ENCODE measurements at regions not wholly inside any gene's neighbourhood (a gene's known extent, or its start where the extent isn't known, plus 50 kb on each side); places are given as distances from the start of the nearest gene placed in this dataset.

DNA sequence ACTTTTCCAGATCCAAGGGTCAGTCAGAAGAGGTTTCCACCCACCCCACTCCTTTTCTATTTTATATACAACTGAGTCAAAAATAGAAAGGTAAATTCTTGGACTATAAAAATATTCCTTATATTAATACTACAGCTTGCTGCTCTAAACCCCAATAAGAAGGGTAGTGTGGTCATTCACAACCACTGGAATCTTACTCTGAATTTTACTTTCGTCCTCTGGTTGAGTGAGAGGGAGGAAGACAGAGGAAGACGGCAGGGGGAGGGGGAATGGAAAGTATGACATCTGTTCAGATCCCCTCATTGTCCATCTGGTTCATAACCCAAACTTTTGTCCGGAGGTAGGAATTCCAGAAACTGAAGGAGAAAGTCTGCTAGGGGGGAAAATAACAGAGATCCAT, 67.2 kb downstream of the MAF start:
- Histone ChIP-seq H3K27me3 (ENCODE audit: insufficient read depth, low read length, poor library complexity) (no peaks in the 10 kb centered on the region), H3K79me2 (ENCODE audit: insufficient read depth, low read length) (no peaks in the 10 kb centered on the region), H3K4me2 (ENCODE audit: insufficient read depth, low read length) (no peak overlapping the region), H3K9me3 (ENCODE audit: insufficient read depth, low read length, severe bottlenecking) (no peaks in the 10 kb centered on the region), H3K9ac (ENCODE audit: low read depth, low read length) (no peak overlapping the region), H3K4me3 (ENCODE audit: low read depth in 1 of 2, low read length in 2 of 2) (no peak overlapping the region), H3K36me3 (ENCODE audit: insufficient read depth, low read length) (no peaks in the 10 kb centered on the region), H2AFZ (ENCODE audit: low read depth, low read length) (no peak overlapping the region), H3K27ac (ENCODE audit: low read length) (no peak overlapping the region), H3K4me1 (ENCODE audit: insufficient read depth, low read length) (no peaks in the 10 kb centered on the region), H4K20me1 (ENCODE audit: insufficient read depth, low read length) (no peaks in the 10 kb centered on the region)
- no peak for ATAC-seq (ENCODE audit: insufficient read depth, low read depth)
- no peak for TF ChIP-seq EZH2 (IDR thresholded peaks at IDR 0.05; ENCODE audit: borderline replicate concordance, low read depth, low read length, severe bottlenecking)
- TF ChIP-seq, protein P1, sequence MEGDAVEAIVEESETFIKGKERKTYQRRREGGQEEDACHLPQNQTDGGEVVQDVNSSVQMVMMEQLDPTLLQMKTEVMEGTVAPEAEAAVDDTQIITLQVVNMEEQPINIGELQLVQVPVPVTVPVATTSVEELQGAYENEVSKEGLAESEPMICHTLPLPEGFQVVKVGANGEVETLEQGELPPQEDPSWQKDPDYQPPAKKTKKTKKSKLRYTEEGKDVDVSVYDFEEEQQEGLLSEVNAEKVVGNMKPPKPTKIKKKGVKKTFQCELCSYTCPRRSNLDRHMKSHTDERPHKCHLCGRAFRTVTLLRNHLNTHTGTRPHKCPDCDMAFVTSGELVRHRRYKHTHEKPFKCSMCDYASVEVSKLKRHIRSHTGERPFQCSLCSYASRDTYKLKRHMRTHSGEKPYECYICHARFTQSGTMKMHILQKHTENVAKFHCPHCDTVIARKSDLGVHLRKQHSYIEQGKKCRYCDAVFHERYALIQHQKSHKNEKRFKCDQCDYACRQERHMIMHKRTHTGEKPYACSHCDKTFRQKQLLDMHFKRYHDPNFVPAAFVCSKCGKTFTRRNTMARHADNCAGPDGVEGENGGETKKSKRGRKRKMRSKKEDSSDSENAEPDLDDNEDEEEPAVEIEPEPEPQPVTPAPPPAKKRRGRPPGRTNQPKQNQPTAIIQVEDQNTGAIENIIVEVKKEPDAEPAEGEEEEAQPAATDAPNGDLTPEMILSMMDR (IDR thresholded peaks at IDR 0.05; ENCODE audit: borderline replicate concordance, extremely low read depth, low read length, poor library complexity, severe bottlenecking), result no peak
- DNase-seq, result no peak

DNA sequence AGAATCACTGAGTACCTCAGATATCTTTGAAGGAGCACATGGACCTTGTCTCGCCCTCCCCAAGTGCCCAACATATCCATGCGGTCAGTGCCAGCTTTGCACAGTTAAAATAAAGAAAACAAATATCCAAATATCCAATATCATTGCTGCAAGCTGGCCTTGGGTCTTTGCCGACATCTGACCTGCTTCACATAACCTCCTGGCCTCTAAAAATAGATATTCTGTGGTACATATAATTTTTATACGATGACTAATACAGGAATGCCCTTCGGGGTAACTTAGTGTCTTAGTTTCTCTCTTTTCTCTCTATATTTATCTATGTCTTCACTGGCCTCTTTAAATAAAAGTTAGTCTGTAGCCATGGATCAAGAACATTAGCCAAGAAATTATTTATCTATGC, 67.8 kb downstream of the MAF start:
- TF ChIP-seq, protein P1 (IDR thresholded peaks at IDR 0.05; ENCODE audit: borderline replicate concordance, extremely low read depth, low read length, poor library complexity, severe bottlenecking), result no peak
- no peak for TF ChIP-seq EZH2 (IDR thresholded peaks at IDR 0.05; ENCODE audit: borderline replicate concordance, low read depth, low read length, severe bottlenecking)
- Histone ChIP-seq H2AFZ (ENCODE audit: low read depth, low read length) (no peak overlapping the region), H3K4me2 (ENCODE audit: insufficient read depth, low read length) (no peak overlapping the region), H3K36me3 (ENCODE audit: insufficient read depth, low read length) (no peaks in the 10 kb centered on the region), H3K79me2 (ENCODE audit: insufficient read depth, low read length) (no peaks in the 10 kb centered on the region), H3K9me3 (ENCODE audit: insufficient read depth, low read length, severe bottlenecking) (no peaks in the 10 kb centered on the region), H3K27ac (ENCODE audit: low read length) (no peak overlapping the region), H3K4me3 (ENCODE audit: low read depth in 1 of 2, low read length in 2 of 2) (no peak overlapping the region), H3K27me3 (ENCODE audit: insufficient read depth, low read length, poor library complexity) (no peaks in the 10 kb centered on the region), H4K20me1 (ENCODE audit: insufficient read depth, low read length) (no peaks in the 10 kb centered on the region), H3K9ac (ENCODE audit: low read depth, low read length) (no peak overlapping the region), H3K4me1 (ENCODE audit: insufficient read depth, low read length) (no peaks in the 10 kb centered on the region)
- no peak for ATAC-seq (ENCODE audit: insufficient read depth, low read depth)
- no peak for DNase-seq

DNA sequence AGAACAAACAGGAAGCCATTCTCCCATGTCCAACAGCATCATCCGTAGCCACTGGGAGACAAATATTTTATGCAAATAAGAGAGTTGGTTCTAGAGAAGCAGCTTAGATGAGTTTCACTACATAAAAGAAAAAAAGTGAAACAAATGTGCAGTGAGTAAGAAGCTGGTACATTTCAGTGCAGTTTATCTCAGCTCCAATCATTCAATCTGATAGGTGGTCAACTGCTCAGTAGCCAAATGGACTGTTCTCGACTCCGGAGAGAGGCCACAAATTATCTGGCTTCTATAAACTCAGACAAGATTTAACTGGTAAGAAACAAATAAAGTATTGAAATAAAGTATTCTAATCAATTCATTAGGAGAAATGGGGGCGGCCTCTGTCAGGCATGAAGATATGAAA, 68.3 kb downstream of the MAF start:
- TF ChIP-seq, protein P1 (IDR thresholded peaks at IDR 0.05; ENCODE audit: borderline replicate concordance, extremely low read depth, low read length, poor library complexity, severe bottlenecking), result no peak
- no peak for TF ChIP-seq EZH2 (IDR thresholded peaks at IDR 0.05; ENCODE audit: borderline replicate concordance, low read depth, low read length, severe bottlenecking)
- Histone ChIP-seq H3K36me3 (ENCODE audit: insufficient read depth, low read length) (no peaks in the 10 kb centered on the region), H2AFZ (ENCODE audit: low read depth, low read length) (no peak overlapping the region), H3K4me3 (ENCODE audit: low read depth in 1 of 2, low read length in 2 of 2) (no peak overlapping the region), H3K27me3 (ENCODE audit: insufficient read depth, low read length, poor library complexity) (no peaks in the 10 kb centered on the region), H3K4me1 (ENCODE audit: insufficient read depth, low read length) (no peaks in the 10 kb centered on the region), H3K79me2 (ENCODE audit: insufficient read depth, low read length) (no peaks in the 10 kb centered on the region), H4K20me1 (ENCODE audit: insufficient read depth, low read length) (no peaks in the 10 kb centered on the region), H3K9ac (ENCODE audit: low read depth, low read length) (no peak overlapping the region), H3K4me2 (ENCODE audit: insufficient read depth, low read length) (no peak overlapping the region), H3K9me3 (ENCODE audit: insufficient read depth, low read length, severe bottlenecking) (no peaks in the 10 kb centered on the region), H3K27ac (ENCODE audit: low read length) (no peak overlapping the region)
- DNase-seq (no peak), ATAC-seq (ENCODE audit: insufficient read depth, low read depth) (no peak)

DNA sequence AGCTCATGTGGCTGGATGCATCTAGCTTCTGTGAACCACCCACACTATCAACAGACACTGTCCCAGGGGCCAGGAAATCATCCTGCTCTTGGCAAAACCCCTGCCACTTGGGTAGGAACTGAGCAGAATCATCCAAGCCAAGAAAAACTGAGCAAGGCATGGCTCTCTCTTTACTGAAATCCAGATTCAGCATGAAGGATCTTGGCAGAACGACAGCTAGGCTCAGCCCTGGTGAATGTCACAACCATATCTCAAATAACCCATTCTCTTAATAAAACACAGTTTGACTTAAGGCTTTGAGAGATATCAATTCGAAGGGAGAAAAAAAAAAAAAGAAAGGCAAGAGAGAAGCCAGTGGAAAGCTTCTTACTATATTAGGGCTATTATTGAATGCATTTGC, 72.2 kb downstream of the MAF start:
- no peaks in the 10 kb centered on the region for H4K20me1 ChIP-seq (ENCODE audit: insufficient read depth, low read length)
- H3K4me1 ChIP-seq (ENCODE audit: insufficient read depth, low read length), result no peaks in the 10 kb centered on the region
- H3K9me3 ChIP-seq (ENCODE audit: insufficient read depth, low read length, severe bottlenecking), result no peaks in the 10 kb centered on the region
- no peaks in the 10 kb centered on the region for H3K27me3 ChIP-seq (ENCODE audit: insufficient read depth, low read length, poor library complexity)
- H3K4me2 ChIP-seq (ENCODE audit: insufficient read depth, low read length), result no peak overlapping the region
- no peak overlapping the region for H3K27ac ChIP-seq (ENCODE audit: low read length)
- H3K79me2 ChIP-seq (ENCODE audit: insufficient read depth, low read length), result no peaks in the 10 kb centered on the region
- DNase-seq (no peak), ATAC-seq (ENCODE audit: insufficient read depth, low read depth) (no peak)
- H3K4me3 ChIP-seq (ENCODE audit: low read depth in 1 of 2, low read length in 2 of 2), result no peak overlapping the region
- TF ChIP-seq, protein P1 (IDR thresholded peaks at IDR 0.05; ENCODE audit: borderline replicate concordance, extremely low read depth, low read length, poor library complexity, severe bottlenecking), result no peak
- no peak for TF ChIP-seq EZH2 (IDR thresholded peaks at IDR 0.05; ENCODE audit: borderline replicate concordance, low read depth, low read length, severe bottlenecking)
- H3K9ac ChIP-seq (ENCODE audit: low read depth, low read length), result no peak overlapping the region
- H3K36me3 ChIP-seq (ENCODE audit: insufficient read depth, low read length), result no peaks in the 10 kb centered on the region
- H2AFZ ChIP-seq (ENCODE audit: low read depth, low read length), result no peak overlapping the region

Data from DND-41 (cell line).